Esophagus squamous epithelium (tissue), 5 donors: ENCODE measurements at regions not wholly inside any gene's neighbourhood (a gene's known extent, or its start where the extent isn't known, plus 50 kb on each side); places are given as distances from the start of the nearest gene placed in this dataset.

ENCODE experiments used
- DNase-seq: peaks from one replicate; lab custom pipeline; 2025; lab: John Stamatoyannopoulos, UW
- H3K27ac ChIP-seq, 4 donors: fragments of 200-600 bp; sonication (generic); one replicate each; pipeline ENCODE4 v1.5.1; 2016 to 2019; ENCODE audit warnings: mild to moderate bottlenecking in 1 of 4
- H3K27me3 ChIP-seq, 4 donors: fragments of 200-600 bp; sonication (generic); 1 replicate in 3 of 4; 2 replicates in 1 of 4; pipeline versions ENCODE4 v1.5.1 to v1.6.0; 2017 to 2021; ENCODE audit warnings: antibody characterized with exemption in 1 of 4
- H3K36me3 ChIP-seq, 3 donors: fragments of 200-600 bp; sonication (generic); one replicate each; pipeline ENCODE4 v1.5.1; 2016 to 2019
- H3K4me1 ChIP-seq, 3 donors: fragments of 200-600 bp; sonication (generic); one replicate each; pipeline ENCODE4 v1.5.1; 2017 to 2019
- H3K4me3 ChIP-seq, 4 donors: fragments of 200-600 bp; sonication (generic); 1 replicate in 3 of 4; 2 replicates in 1 of 4; pipeline ENCODE4 v1.5.1; 2016 to 2019; ENCODE audit warnings: mild to moderate bottlenecking in 2 of 4, moderate library complexity in 1 of 4
- H3K9me3 ChIP-seq, 3 donors: fragments of 200-600 bp; sonication (generic); one replicate each; pipeline ENCODE4 v1.5.1; 2016 to 2019
- POLR2A ChIP-seq, 4 donors: fragments of 450-650 bp; IDR thresholded peaks; one replicate each; pipeline ENCODE4 v1.6.1; 2017; ENCODE audit warnings: antibody characterized with exemption in 4 of 4, mild to moderate bottlenecking in 4 of 4, moderate library complexity in 3 of 4
- WGBS, 2 donors: methylation state at CpG; one replicate each; pipeline ENCODE4 v1.1.5; 2018; 5-methylcytosine and 5-hydroxymethylcytosine counted together
- intact Hi-C: fragments of 100-400 bp; cut with DNase I; formaldehyde crosslinking; loops from one replicate; pipeline ENCODE4 v1.15.0; 2022
- TF ChIP-seq, protein P1 (sequence below), 6 experiments: fragments of 450-650 bp in 4 of 6; fragments of 200-600 bp in 2 of 6; sonication (generic) in 2 of 6; IDR thresholded peaks; one replicate each; pipeline ENCODE4 v1.5.1; 2016 to 2019; ENCODE audit warnings: antibody characterized with exemption in 6 of 6, mild to moderate bottlenecking in 4 of 6, moderate library complexity in 4 of 6
- donor health status: DM: yes; HTN: yes; CAD: no.

DNA sequence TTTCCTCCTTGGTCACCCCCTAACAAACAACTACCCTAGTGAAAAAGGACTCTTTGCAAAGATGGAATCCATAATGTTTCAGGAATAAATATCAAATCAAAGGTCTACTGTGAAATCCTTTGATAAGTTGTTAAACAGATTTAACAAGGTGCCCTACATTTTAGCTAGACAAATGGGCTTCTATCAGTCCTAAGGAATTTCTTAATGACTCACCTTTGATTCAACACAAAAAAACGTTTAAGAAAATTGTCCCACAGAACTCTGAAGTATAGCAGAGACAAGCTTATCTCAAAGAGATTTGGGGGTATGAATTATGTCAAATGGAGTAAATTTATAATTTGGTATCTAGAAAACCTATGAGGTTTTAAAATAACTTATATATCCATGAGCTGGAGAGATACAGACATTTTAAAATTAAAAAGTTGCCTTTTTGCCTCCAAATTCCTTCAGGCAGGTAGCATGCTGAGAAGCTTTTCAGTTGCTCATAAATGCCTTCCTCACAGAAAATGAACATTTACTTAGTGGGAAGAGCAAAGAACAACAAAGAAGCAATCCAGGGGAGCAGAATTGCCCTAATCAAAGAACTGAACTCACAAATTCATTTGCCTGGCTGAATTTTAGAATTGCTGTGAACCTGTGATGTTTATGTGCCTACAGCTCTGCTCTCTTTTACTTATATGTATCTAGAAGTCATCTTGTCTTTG is 649.3 kb downstream of the STPG2 start:
- H3K36me3 ChIP-seq: no peaks in the 10 kb centered on the region
- no peak overlapping the region for H3K4me3 ChIP-seq
- intact Hi-C loops: no loop called here
- H3K4me1 ChIP-seq: no peaks in the 10 kb centered on the region
- DNase-seq: no peak
- no peaks in the 10 kb centered on the region for H3K27me3 ChIP-seq
- TF ChIP-seq POLR2A (IDR thresholded peaks at IDR 0.05): no peak
- H3K9me3 ChIP-seq: no peaks in the 10 kb centered on the region
- no peak overlapping the region for H3K27ac ChIP-seq
- WGBS, 2 donors: 11 to 13% methylated on average over 1 of the region's 1 CpG

DNA sequence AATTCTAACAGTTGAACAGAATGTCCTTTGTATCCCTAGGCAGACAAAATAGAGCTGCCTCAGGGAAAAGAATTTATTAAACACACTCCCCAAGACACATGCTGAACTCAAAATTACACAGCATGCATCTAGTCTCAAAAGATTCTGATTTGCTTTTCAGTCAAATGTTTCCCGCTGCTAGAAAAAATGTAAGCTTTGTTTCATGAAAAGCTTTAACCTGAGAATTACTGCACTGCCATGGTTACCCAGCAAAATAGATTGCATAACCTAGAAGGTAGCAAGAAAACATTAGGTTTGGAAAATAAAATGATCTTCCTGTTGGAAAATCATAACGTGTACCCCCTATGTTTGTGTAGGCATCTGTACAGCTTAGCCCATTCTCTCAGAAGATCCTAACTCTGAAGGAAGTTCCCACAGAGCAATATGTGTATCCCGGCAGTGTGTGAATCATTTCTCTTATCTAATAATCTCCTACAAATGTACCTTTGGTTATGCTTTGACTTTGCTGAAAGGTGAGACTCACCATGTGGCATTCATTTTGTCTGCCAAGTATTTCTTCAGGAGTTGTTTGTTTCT is 646.9 kb downstream of the STPG2 start:
- TF ChIP-seq POLR2A (IDR thresholded peaks at IDR 0.05): no peak
- TF ChIP-seq, protein P1, sequence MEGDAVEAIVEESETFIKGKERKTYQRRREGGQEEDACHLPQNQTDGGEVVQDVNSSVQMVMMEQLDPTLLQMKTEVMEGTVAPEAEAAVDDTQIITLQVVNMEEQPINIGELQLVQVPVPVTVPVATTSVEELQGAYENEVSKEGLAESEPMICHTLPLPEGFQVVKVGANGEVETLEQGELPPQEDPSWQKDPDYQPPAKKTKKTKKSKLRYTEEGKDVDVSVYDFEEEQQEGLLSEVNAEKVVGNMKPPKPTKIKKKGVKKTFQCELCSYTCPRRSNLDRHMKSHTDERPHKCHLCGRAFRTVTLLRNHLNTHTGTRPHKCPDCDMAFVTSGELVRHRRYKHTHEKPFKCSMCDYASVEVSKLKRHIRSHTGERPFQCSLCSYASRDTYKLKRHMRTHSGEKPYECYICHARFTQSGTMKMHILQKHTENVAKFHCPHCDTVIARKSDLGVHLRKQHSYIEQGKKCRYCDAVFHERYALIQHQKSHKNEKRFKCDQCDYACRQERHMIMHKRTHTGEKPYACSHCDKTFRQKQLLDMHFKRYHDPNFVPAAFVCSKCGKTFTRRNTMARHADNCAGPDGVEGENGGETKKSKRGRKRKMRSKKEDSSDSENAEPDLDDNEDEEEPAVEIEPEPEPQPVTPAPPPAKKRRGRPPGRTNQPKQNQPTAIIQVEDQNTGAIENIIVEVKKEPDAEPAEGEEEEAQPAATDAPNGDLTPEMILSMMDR (IDR thresholded peaks at IDR 0.05): no peak
- no peaks in the 10 kb centered on the region for H3K27me3 ChIP-seq

GRCh38 chr4:97498875-97499274 is 644.4 kb downstream of the STPG2 start:
- no peak for TF ChIP-seq POLR2A (IDR thresholded peaks at IDR 0.05)
- TF ChIP-seq, protein P1 (IDR thresholded peaks at IDR 0.05): no peak
- no peaks in the 10 kb centered on the region for H3K36me3 ChIP-seq
- no peak overlapping the region for H3K27ac ChIP-seq
- WGBS, 2 donors: 59 to 71% methylated on average over 3 of the region's 3 CpGs
- DNase-seq: no peak
- intact Hi-C loops: no loop called here
- H3K27me3 ChIP-seq: no peaks in the 10 kb centered on the region
- H3K4me3 ChIP-seq: no peak overlapping the region
- H3K4me1 ChIP-seq: no peaks in the 10 kb centered on the region
- no peaks in the 10 kb centered on the region for H3K9me3 ChIP-seq

More for the DNA sequence above, 646.9 kb downstream of the STPG2 start:
- intact Hi-C loops: no loop called here
- Histone ChIP-seq H3K4me3 (no peak overlapping the region), H3K36me3 (no peaks in the 10 kb centered on the region), H3K9me3 (no peaks in the 10 kb centered on the region), H3K27ac (no peak overlapping the region), H3K4me1 (no peaks in the 10 kb centered on the region)
- no peak for DNase-seq
- 32 to 38% methylated on average over 3 of the region's 3 CpGs for WGBS, 2 donors

GRCh38 chr4:97500423-97500822 is 642.9 kb downstream of the STPG2 start:
- TF ChIP-seq, protein P1 (IDR thresholded peaks at IDR 0.05): no peak
- no peak for TF ChIP-seq POLR2A (IDR thresholded peaks at IDR 0.05)
- intact Hi-C loops: no loop called here

GRCh38 chr4:97504713-97505112 is 638.6 kb downstream of the STPG2 start:
- no peak overlapping the region for H3K4me3 ChIP-seq
- no peak for DNase-seq
- H3K4me1 ChIP-seq: no peaks in the 10 kb centered on the region
- no peaks in the 10 kb centered on the region for H3K9me3 ChIP-seq
- TF ChIP-seq, protein P1 (IDR thresholded peaks at IDR 0.05): no peak
- TF ChIP-seq POLR2A (IDR thresholded peaks at IDR 0.05): no peak
- intact Hi-C loops: no loop called here
- no peak overlapping the region for H3K27ac ChIP-seq
- no peaks in the 10 kb centered on the region for H3K27me3 ChIP-seq
- H3K36me3 ChIP-seq: no peaks in the 10 kb centered on the region

More at GRCh38 chr4:97500423-97500822, 642.9 kb downstream of the STPG2 start:
- Histone ChIP-seq H3K27me3 (no peaks in the 10 kb centered on the region), H3K4me3 (no peak overlapping the region), H3K4me1 (no peaks in the 10 kb centered on the region), H3K9me3 (no peaks in the 10 kb centered on the region), H3K27ac (no peak overlapping the region), H3K36me3 (no peaks in the 10 kb centered on the region)
- no peak for DNase-seq
- 71 to 78% methylated on average over 2 of the region's 2 CpGs for WGBS, 2 donors
